ENCODE measurements at regions not wholly inside any gene's neighbourhood (a gene's known extent, or its start where the extent isn't known, plus 50 kb on each side); places are given as distances from the start of the nearest gene placed in this dataset.

DNA sequence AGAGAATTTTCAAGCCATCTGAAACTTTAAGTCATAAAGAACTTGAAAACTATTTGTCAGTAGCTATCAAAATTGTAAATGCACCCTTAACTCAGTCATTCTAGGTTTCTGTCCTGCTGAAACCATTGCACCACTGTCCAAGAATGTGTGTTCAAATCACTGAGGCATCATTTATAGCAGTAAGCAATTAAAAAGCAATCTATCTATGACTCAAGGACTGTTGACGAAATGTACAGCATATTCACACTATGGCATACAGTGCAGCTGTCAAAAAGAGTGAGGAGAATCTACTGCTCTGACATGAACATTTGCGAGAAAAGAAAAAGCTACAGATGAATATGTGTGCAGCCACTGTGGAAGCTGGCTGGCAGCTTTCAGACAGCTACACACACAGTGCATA, 71.2 kb downstream of the ING1 start:
- TF ChIP-seq ZNF274 (IDR thresholded peaks at IDR 0.05; ENCODE audit: low read depth, low read length) (no peak), SUZ12 (IDR thresholded peaks at IDR 0.05; ENCODE audit: extremely low read depth, insufficient read depth, insufficient read length) (no peak)

Measured in NT2/D1 (cell line).